ENCODE measurements at regions not wholly inside any gene's neighbourhood (a gene's known extent, or its start where the extent isn't known, plus 50 kb on each side); places are given as distances from the start of the nearest gene placed in this dataset.

DNA sequence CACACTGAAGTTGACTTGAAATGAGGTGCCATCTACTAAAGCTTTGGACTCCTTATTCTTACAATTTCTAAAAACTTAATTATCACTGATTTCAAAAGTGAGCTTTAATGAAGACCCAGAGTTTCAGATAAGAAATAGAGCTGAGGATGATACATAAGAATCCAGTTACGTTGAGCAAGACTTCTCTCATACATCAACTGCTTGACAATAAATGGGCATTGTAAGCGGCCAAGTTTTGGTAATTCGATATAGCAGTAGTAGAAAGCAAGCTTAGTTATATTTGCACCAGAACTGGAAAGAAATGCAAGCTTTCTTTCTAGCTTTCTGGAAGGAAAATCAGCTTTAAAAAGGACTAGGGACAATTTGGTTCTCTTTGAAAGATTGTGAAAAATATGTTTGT, 1359.6 kb downstream of the FSCB start:
- TF ChIP-seq, protein P1, sequence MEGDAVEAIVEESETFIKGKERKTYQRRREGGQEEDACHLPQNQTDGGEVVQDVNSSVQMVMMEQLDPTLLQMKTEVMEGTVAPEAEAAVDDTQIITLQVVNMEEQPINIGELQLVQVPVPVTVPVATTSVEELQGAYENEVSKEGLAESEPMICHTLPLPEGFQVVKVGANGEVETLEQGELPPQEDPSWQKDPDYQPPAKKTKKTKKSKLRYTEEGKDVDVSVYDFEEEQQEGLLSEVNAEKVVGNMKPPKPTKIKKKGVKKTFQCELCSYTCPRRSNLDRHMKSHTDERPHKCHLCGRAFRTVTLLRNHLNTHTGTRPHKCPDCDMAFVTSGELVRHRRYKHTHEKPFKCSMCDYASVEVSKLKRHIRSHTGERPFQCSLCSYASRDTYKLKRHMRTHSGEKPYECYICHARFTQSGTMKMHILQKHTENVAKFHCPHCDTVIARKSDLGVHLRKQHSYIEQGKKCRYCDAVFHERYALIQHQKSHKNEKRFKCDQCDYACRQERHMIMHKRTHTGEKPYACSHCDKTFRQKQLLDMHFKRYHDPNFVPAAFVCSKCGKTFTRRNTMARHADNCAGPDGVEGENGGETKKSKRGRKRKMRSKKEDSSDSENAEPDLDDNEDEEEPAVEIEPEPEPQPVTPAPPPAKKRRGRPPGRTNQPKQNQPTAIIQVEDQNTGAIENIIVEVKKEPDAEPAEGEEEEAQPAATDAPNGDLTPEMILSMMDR (IDR thresholded peaks at IDR 0.05) = no peak
- TF ChIP-seq POLR2A (IDR thresholded peaks at IDR 0.05) = no peak

Measured in thyroid gland (tissue), 4 donors.